OCI-LY7 (cell line): ENCODE measurements at regions not wholly inside any gene's neighbourhood (a gene's known extent, or its start where the extent isn't known, plus 50 kb on each side); places are given as distances from the start of the nearest gene placed in this dataset.

Source experiments
- CTCF ChIP-seq: fragments of 200-600 bp; sonication (generic); conservative IDR thresholded peaks from 2 replicates; pipeline ENCODE4 v1.5.1; 2014; ENCODE audit warnings: mild to moderate bottlenecking, antibody characterized with exemption, low read length, moderate library complexity, mixed read lengths
- EZH2phosphoT487 ChIP-seq: fragments of 200-600 bp; sonication (generic); IDR thresholded peaks from 2 replicates; pipeline ENCODE4 v1.6.1; 2018; ENCODE audit warnings: low read depth, borderline replicate concordance, mild to moderate bottlenecking, mixed run types, antibody characterized with exemption, low read length, moderate library complexity, mixed read lengths

GRCh38 chr9:86655147-86655546, 292.2 kb downstream of the GAS1 start:
- TF ChIP-seq CTCF (no peak), EZH2phosphoT487 (no peak)
